Activated naive CD4-positive, alpha-beta T cell treated with anti-CD3 and anti-CD28 coated beads, Interleukin-2, amount 10 ng/mL, durations not matched to agents 7 days and 5 days (primary cell): ENCODE measurements at regions not wholly inside any gene's neighbourhood (a gene's known extent, or its start where the extent isn't known, plus 50 kb on each side); places are given as distances from the start of the nearest gene placed in this dataset.

Experiments used
- CTCF ChIA-PET: fragments of 350-600 bp; sonication (Branson Sonifier 250); formaldehyde crosslinking; loops from one replicate; lab custom pipeline; 2021; ENCODE audit warnings: antibody characterized with exemption; lab: Charles Lee
- DNase-seq: peaks from one replicate; pipeline ENCODE4 v3.0.0-alpha.2; 2020
- H3K27ac Mint-ChIP-seq: one replicate; pipeline ENCODE4 v1.8.0; 2021; ENCODE audit warnings: mild to moderate bottlenecking, moderate library complexity, mixed read lengths
- H3K27me3 Mint-ChIP-seq: one replicate; pipeline ENCODE4 v1.8.0; 2021; ENCODE audit warnings: mild to moderate bottlenecking, mixed read lengths
- H3K36me3 Mint-ChIP-seq: one replicate; pipeline ENCODE4 v1.8.0; 2021; ENCODE audit warnings: mixed read lengths
- H3K4me1 Mint-ChIP-seq: one replicate; pipeline ENCODE4 v1.8.0; 2021; ENCODE audit warnings: mixed read lengths
- H3K4me3 Mint-ChIP-seq: one replicate; pipeline ENCODE4 v1.8.0; 2021; ENCODE audit warnings: mild to moderate bottlenecking, moderate library complexity, mixed read lengths
- H3K9me3 Mint-ChIP-seq: one replicate; pipeline ENCODE4 v1.8.0; 2021; ENCODE audit warnings: mixed read lengths

DNA sequence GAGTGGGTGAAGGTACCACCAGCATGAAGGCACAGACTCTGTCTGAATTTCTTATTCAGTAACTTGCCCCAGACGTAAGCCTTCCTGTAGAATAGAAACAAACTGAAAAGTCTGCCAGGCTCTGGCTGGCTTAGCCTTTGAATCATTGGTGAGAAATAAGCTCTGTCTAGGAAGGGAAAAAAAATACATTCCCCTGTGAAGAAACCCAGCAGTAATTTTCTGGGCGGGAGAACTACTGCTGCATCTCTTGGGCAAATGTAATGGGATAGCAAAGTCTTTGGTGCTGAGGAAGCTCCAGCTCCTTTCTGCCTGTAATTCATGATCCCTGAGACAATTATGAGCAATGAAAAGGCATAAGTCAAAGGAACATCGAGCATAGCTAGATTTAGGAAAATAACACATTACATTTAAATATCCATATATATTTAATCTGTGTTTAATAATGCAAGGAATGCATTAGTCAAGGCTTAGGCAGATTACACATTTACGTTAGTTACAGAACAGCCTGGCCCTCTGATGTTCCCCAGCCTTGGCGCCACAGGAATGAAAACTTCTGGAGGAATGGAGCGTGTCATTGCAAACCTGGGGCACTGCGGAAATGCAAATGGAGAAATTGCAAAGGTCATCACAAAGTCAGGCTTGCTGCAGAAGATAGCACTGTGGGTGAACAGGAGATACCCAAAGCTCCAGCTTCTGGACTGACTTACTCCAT, 216.3 kb upstream of the CAMK1G start:
- DNase-seq, result no peak
- H3K36me3 Mint-ChIP-seq, result no peaks in the 10 kb centered on the region
- CTCF ChIA-PET, result interaction anchor here (1.5 kb wide), 1 partner anchor 10 kb away, joined by 3 read pairs; no protein-coding TSS in a partner anchor
- no peak overlapping the region for H3K27ac Mint-ChIP-seq
- no peak overlapping the region for H3K4me3 Mint-ChIP-seq
- no peaks in the 10 kb centered on the region for H3K4me1 Mint-ChIP-seq
- peaks cover 19% of the 10 kb centered on the region for H3K27me3 Mint-ChIP-seq
- H3K9me3 Mint-ChIP-seq, result no peaks in the 10 kb centered on the region

DNA sequence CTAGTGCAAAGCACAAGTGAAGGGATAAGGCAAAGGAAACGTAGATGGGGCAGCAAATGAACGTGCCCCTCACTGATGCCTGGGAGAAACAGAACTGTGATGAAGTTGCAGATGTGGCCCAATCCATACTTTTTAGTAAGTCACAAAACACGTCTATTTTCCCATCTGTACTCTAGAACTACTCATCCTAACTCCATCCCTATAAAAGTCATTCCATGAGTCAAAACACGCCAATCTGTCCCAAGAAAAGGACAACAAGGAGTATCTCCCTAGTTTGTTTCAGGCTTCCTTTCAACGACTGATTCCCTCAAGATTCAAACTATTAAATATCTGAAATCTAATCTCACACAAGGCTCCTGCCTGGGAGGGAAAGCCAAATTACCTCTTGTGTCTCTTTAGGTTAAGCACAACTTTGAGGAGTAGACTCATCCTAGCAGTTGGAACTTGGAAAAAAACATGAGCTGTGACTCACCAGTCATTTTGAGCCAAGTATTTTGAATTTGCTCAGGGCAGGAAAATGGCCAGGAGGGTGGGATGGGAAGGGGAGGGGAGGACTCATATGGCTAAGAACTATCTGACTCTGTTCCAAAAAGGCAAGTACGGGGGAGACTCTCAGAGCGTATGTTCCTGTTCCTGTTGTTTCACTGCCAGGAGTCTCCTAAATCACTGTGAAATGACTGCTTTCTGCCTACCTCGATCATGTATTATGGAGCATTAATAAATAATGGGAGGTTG, 214.5 kb upstream of the CAMK1G start:
- Mint-ChIP-seq H3K4me3 (no peak overlapping the region), H3K27ac (no peak overlapping the region), H3K4me1 (no peaks in the 10 kb centered on the region), H3K27me3 (peaks cover 13% of the 10 kb centered on the region), H3K36me3 (no peaks in the 10 kb centered on the region), H3K9me3 (no peaks in the 10 kb centered on the region)
- CTCF ChIA-PET, result no interaction called here
- DNase-seq, result no peak

DNA sequence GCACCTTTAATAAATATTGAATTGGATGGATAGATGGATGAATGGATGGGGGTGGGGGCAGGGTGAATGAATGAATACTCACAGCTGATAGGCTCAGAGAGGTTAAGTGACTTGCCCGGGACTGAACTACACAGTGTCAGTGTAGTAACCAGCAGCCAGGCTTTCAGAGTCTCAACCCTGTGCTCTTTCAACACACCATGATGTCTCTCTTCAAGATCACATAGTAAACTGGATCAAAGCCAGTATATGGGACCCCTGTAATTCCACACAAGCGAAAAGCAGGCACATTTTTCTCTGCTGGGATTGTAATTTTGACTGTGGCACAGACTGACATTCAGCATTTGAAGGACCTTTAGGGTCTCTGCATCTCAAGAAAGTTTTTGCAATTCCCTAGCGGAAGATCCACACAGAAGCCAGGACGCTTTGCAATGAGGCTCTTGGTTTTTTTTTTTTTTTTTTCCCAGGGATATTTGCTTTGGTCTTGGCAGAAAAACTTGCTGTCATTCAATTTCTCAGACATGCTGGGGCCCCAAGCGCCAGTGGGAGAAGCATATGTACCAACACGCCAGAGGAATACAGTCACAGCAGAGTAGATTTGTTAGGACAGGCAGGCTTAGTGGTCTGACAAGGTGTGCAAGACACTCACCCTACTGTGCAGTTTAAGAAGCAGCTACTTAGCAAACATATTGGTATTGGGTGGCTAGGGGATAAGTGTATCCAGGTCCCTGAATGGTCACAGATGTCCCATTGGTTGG, 213.1 kb upstream of the CAMK1G start:
- Mint-ChIP-seq H3K9me3 (no peaks in the 10 kb centered on the region), H3K27ac (no peak overlapping the region), H3K4me3 (no peak overlapping the region), H3K4me1 (no peaks in the 10 kb centered on the region), H3K27me3 (peaks cover 18% of the 10 kb centered on the region), H3K36me3 (no peaks in the 10 kb centered on the region)
- DNase-seq, result no peak
- CTCF ChIA-PET, result no interaction called here

DNA sequence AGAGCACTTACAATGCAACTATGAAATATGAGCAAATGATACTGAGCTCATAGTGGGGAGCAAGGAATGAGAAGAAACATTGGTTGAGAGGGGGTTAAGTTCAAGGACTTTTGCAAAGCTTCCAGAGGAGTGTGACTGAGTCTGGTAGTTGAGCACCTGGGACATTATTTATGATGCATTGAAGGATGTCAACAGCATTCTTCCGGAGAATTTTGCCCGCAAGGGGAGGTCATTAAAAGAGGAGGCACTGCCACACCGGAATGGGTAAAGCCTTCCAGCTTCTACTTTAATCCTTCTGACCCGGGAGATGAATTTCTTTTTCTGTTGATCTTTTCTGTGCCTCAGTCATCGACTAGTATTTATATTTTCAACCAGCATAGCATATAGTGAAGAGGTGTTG, 208.4 kb upstream of the CAMK1G start:
- CTCF ChIA-PET, result interaction anchor here (1.7 kb wide), 1 partner anchor 20 kb away, joined by 4 read pairs; no protein-coding TSS in a partner anchor
- no peaks in the 10 kb centered on the region for H3K9me3 Mint-ChIP-seq
- peaks cover 6% of the 10 kb centered on the region for H3K27me3 Mint-ChIP-seq
- H3K27ac Mint-ChIP-seq, result no peak overlapping the region
- H3K4me1 Mint-ChIP-seq, result no peaks in the 10 kb centered on the region
- no peaks in the 10 kb centered on the region for H3K36me3 Mint-ChIP-seq
- H3K4me3 Mint-ChIP-seq, result no peak overlapping the region
- no peak for DNase-seq

DNA sequence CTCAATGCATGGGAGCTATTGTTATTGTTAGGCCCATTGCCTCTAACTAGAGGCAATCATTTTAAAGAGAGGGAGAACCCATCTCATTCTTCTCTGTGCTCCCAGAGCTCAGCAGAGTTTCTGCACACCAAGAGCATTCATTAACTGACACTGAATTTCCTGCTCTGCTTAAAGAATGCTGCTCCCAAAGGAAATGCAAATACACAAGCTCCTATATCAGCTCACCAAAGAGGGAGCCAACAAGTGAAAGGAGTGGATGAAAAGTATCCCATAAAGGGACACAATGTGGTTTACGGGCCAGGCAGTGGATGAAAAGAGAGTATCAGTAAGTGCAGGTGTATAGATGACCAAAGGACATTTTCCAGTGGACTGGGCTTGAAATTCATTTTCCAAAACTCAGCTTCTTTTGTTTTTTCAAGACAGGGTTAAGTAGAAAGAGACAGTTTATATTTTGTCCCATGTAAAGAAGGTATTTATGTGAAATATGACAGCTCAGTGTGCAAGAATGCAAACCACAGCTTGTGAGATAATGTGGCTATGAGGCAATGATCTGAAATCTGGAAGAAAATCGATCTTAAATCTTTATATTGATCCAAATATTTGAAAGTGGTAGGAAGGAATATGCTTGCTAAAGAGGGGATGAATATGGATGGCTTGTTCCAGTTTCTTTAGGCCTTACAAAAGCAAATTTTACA, 207.7 kb upstream of the CAMK1G start:
- Mint-ChIP-seq H3K9me3 (no peaks in the 10 kb centered on the region), H3K4me1 (no peaks in the 10 kb centered on the region), H3K36me3 (no peaks in the 10 kb centered on the region), H3K27me3 (peaks cover 6% of the 10 kb centered on the region), H3K27ac (no peak overlapping the region), H3K4me3 (no peak overlapping the region)
- no peak for DNase-seq
- CTCF ChIA-PET, result interaction anchor here (0.9 to 1.7 kb wide), 2 partner anchors 21 to 23 kb away, joined by 3 to 4 read pairs; no protein-coding TSS in a partner anchor

DNA sequence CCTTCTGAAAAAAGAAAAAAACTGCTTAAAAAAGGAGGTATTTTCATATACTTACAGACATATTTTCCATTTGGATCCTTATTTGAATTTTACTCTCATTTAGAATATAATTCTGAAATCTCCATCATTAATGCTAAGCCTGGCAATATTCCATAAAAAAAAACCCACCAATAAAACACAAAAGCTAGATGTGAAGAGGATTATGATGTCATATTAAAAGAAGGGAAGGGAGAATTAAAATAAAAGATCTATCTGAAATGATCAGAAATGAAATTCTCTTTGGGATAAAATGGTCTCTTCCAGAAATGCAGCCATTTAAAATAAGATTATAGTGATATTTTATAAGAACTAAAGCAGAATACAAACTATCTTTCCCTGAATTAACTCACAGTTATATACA, 206.7 kb upstream of the CAMK1G start:
- H3K36me3 Mint-ChIP-seq, result no peaks in the 10 kb centered on the region
- no peak for DNase-seq

DNA sequence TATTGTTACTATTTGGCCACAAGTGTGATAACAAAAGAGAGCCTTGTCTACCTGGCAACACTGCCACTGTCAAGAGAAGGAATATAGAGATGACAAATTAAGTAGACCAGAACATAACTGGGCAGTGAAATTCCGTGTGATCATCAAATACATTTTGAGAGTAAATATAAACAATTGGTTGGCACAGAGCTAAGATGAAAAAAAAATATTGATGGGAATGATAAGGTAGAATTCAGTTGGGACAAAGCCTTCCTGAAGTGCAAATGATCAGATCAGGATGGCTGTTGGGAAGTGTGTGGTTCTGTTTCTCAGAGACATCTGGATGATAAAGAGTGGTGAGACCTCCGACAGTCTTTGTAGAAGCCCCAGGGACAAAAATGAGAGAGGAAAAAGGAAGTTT, 205.5 kb upstream of the CAMK1G start:
- H3K9me3 Mint-ChIP-seq, result no peaks in the 10 kb centered on the region
- no peaks in the 10 kb centered on the region for H3K4me1 Mint-ChIP-seq
- no peaks in the 10 kb centered on the region for H3K36me3 Mint-ChIP-seq
- DNase-seq, result no peak
- CTCF ChIA-PET, result no interaction called here
- H3K4me3 Mint-ChIP-seq, result no peak overlapping the region
- no peak overlapping the region for H3K27ac Mint-ChIP-seq
- peaks cover 6% of the 10 kb centered on the region for H3K27me3 Mint-ChIP-seq

More for the DNA sequence above, 206.7 kb upstream of the CAMK1G start:
- Mint-ChIP-seq H3K27me3 (peaks cover 6% of the 10 kb centered on the region), H3K9me3 (no peaks in the 10 kb centered on the region), H3K4me1 (no peaks in the 10 kb centered on the region), H3K27ac (no peak overlapping the region), H3K4me3 (no peak overlapping the region)
- CTCF ChIA-PET, result no interaction called here

DNA sequence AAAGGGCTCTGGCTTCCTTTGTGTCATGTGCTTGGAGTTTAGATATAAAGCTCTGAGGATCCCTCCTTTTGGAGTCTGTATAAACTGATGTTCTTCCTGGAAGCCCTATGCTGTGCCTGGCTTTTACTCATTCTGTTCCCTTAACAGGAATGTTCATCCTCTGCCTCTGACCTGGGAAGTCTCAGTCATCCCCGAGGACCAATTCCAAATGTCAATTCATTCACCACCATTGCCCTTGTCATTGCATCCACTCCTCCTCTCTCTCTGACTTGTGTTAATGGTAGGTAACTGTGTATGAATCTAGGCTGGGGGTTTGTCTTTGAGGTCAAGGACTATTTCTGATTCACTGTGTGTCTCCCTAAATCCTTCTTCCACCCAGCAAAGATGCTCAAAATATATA, 204.2 kb upstream of the CAMK1G start:
- H3K4me1 Mint-ChIP-seq, result no peaks in the 10 kb centered on the region
- no peak overlapping the region for H3K27ac Mint-ChIP-seq
- DNase-seq, result no peak
- no peaks in the 10 kb centered on the region for H3K36me3 Mint-ChIP-seq
- peaks cover 13% of the 10 kb centered on the region for H3K27me3 Mint-ChIP-seq
- no peaks in the 10 kb centered on the region for H3K9me3 Mint-ChIP-seq
- CTCF ChIA-PET, result no interaction called here
- H3K4me3 Mint-ChIP-seq, result no peak overlapping the region

DNA sequence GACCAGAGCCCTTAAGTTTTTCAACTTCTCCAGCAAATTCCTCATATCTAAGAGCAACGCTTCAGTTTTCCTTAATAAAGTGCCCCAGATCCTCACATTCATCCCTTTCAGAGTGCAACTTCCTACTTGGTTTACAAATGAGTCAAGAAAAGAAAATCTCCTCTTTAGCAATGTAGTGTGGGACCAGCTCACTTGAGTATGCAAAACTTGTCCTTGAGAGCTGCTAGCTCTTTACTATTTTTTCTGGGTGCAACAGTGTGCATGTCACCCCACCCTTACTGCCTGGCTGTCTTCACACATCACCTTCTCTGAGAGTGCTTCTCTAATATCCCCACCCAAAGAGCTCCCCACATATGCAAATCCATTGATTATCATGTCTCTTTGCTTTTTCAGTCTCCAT, 203.1 kb upstream of the CAMK1G start:
- CTCF ChIA-PET, result no interaction called here
- no peak for DNase-seq
- H3K4me1 Mint-ChIP-seq, result no peaks in the 10 kb centered on the region

DNA sequence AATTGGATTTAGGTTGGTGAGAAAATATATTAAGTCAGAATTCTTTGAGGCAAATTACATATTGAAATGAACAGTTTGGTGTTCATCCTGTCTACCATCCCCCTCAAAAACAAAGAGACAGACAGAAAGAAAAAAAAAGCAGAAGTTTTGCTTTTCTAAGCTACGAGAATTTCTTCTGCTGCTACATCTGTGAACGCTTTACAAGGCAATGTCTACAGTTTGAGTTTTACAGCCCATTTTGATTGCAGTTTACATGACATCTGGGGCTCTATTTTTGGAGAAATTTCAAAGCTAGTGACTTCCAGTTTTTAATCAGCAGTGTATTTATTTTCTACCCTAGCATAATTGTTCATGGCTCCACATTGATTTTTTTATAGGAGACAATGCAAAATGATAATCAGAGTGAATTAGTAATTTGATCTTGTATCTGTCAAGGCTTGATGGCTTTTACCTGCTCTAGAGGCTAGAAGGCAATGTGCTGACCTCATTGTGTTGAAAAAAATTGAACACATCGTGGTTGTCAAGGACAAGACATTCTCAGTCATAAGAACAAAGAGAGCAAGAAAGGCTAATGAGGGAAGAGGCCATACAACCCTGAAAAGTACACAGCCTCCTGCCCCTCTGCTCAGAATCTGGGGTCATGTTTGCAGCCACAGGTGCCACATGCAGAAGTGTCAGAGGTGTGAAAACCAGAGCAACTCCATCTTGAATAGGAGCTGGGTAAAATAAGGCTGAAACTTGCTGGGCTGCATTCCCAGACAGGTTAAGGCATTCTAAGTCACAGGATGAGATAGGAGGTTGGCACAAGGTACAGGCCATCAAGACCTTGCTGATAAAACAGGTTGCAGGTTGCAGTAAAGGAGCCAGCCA, 201.0 kb upstream of the CAMK1G start:
- Mint-ChIP-seq H3K4me3 (no peak overlapping the region), H3K9me3 (no peaks in the 10 kb centered on the region), H3K36me3 (no peaks in the 10 kb centered on the region), H3K27me3 (peaks cover 8% of the 10 kb centered on the region), H3K27ac (no peak overlapping the region), H3K4me1 (no peaks in the 10 kb centered on the region)
- no peak for DNase-seq
- CTCF ChIA-PET, result no interaction called here

More for the DNA sequence above, 203.1 kb upstream of the CAMK1G start:
- no peak overlapping the region for H3K4me3 Mint-ChIP-seq
- peaks cover 8% of the 10 kb centered on the region for H3K27me3 Mint-ChIP-seq
- no peaks in the 10 kb centered on the region for H3K36me3 Mint-ChIP-seq
- H3K9me3 Mint-ChIP-seq, result no peaks in the 10 kb centered on the region
- H3K27ac Mint-ChIP-seq, result no peak overlapping the region

DNA sequence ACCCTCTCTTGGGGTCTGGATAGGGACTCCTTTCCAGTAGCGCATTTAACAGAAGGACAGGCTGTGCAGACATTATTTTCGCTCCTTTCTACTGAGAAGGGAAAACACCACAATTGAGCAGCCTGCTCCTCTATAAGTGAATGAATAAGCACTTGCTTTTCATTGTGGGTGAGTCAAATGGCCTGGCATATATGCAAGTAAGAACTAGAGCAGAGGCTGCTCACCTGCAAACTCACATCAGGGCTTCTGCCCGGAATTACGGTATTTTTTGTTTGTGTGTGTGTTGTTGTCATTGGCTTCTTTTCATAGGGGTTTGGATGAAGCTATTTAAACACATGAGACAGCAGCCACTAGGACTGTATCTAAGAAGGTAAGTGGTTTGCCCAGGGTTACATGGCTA, 200.1 kb upstream of the CAMK1G start:
- H3K9me3 Mint-ChIP-seq, result no peaks in the 10 kb centered on the region
- H3K4me3 Mint-ChIP-seq, result no peak overlapping the region
- CTCF ChIA-PET, result interaction anchor here (1.7 kb wide), 1 partner anchor 10 kb away, joined by 6 read pairs; no protein-coding TSS in a partner anchor
- peaks cover 8% of the 10 kb centered on the region for H3K27me3 Mint-ChIP-seq
- no peaks in the 10 kb centered on the region for H3K4me1 Mint-ChIP-seq
- no peaks in the 10 kb centered on the region for H3K36me3 Mint-ChIP-seq
- DNase-seq, result no peak
- H3K27ac Mint-ChIP-seq, result no peak overlapping the region

DNA sequence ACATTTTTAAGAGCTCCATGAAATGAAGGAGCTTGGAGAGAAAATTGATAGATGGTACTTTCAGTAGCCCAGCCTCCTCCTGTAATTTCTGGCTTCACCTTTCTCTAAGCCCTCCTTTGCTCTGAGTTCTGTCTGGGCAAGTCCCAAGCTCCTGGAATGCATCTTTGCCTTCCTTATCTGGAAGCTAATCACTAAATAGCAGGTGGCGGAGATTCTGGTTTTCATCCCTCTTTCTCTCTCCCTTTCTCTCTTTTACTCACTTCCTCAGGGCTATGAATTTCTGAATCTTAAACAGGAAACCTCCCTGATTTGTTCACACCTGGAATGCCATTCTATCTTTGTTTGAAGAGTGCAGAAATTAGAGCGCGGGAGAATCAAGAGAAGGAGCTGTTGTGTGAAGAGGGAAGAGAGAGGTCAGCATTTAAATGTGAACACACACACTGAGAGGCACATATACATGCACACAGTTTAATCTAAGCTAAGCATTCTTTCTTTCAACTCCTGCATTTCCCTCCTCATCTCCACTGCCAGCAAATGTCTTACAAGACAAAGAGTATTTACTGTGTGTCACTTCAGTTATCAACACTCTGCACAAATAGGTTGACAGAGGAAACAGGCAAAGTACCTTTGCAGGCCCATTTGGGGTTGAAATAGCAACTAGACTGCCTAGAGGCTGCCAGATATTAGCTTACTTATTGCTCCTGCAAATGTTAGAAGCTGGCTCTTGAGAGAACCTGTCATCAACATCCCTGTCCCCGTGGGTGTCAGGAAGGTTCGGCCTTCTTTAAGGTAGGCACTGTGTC, 199.4 kb upstream of the CAMK1G start:
- CTCF ChIA-PET, result interaction anchor here (0.6 to 1.7 kb wide), 2 partner anchors 11 to 245 kb away, joined by 3 to 6 read pairs; no protein-coding TSS in a partner anchor
- Mint-ChIP-seq H3K27me3 (peaks cover 8% of the 10 kb centered on the region), H3K4me1 (no peaks in the 10 kb centered on the region), H3K4me3 (no peak overlapping the region), H3K9me3 (no peaks in the 10 kb centered on the region), H3K36me3 (no peaks in the 10 kb centered on the region), H3K27ac (no peak overlapping the region)
- DNase-seq, result no peak
